Activated CD8-positive, alpha-beta memory T cell treated with anti-CD3 and anti-CD28 coated beads for 48 hours (primary cell): ENCODE measurements at regions not wholly inside any gene's neighbourhood (a gene's known extent, or its start where the extent isn't known, plus 50 kb on each side); places are given as distances from the start of the nearest gene placed in this dataset.
"Not testable (repeated sequence)": the region's sequence is repeated elsewhere in the genome, so short reads cannot be mapped to it uniquely, and the experiment has no call there.

Experiments used
- DNase-seq, 3 experiments: peaks; one replicate each; pipeline ENCODE4 v3.0.0-alpha.2; 2020; ENCODE audit warnings: low read depth in 2 of 3, low spot score in 2 of 3

- DNase-seq, result no peak
Measured at GRCh38 chr14:51575349-51576116, 76.2 kb upstream of the FRMD6 start.

- no peak for DNase-seq
Measured at GRCh38 chr14:51576117-51576430, 75.6 kb upstream of the FRMD6 start.

GRCh38 chr14:51576879-51577278, 74.8 kb upstream of the FRMD6 start:
- DNase-seq, result no peak

GRCh38 chr14:51578853-51579252, 72.9 kb upstream of the FRMD6 start:
- no peak for DNase-seq

GRCh38 chr14:51581017-51581881, 70.5 kb upstream of the FRMD6 start:
- no peak for DNase-seq

GRCh38 chr14:51582437-51582836, 69.3 kb upstream of the FRMD6 start:
- DNase-seq, result no peak

- DNase-seq, result no peak
Measured at GRCh38 chr14:51585055-51585454, 66.7 kb upstream of the FRMD6 start.

GRCh38 chr14:51592836-51593235, 58.9 kb upstream of the FRMD6 start:
- no peak for DNase-seq

GRCh38 chr14:51593397-51593796, 58.3 kb upstream of the FRMD6 start:
- no peak for DNase-seq

GRCh38 chr14:51595881-51596455, 55.7 kb upstream of the FRMD6 start:
- DNase-seq, result no peak

- no peak for DNase-seq
Measured at GRCh38 chr14:51596488-51597117, 55.1 kb upstream of the FRMD6 start.

- no peak for DNase-seq
Measured at GRCh38 chr14:51597261-51598001, 54.3 kb upstream of the FRMD6 start.

GRCh38 chr14:51598924-51599600, 52.6 kb upstream of the FRMD6 start:
- DNase-seq, result not testable (repeated sequence)

- no peak for DNase-seq
Measured at GRCh38 chr14:51600658-51601057, 51.1 kb upstream of the FRMD6 start.
